HG03139 (cell line): ENCODE measurements at regions not wholly inside any gene's neighbourhood (a gene's known extent, or its start where the extent isn't known, plus 50 kb on each side); places are given as distances from the start of the nearest gene placed in this dataset.
"Not testable (repeated sequence)": the region's sequence is repeated elsewhere in the genome, so short reads cannot be mapped to it uniquely, and the experiment has no call there.

ENCODE experiments used
- ATAC-seq: cut with Tn5 transposase; IDR thresholded peaks from one replicate; pipeline ENCODE4 v1.9.1; 2021; ENCODE audit not compliant: unreplicated experiment

DNA sequence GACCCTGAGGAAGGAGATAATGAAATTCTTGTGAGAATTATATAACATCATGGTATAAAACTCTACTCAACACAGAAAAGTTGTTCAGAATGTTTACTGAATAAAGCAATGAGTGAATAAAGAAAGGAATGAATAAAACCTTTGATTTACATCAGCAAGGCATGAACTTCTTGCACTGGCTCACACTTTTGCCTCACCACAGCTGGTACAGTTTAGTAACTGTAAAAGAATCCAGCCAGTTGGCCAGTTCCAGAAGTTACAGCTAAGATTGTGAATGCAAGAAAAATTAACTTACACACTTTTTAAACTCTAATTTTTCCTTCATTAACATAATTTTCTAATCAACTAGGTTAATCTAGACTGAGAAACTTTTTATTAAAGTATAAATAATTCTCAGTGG, 490.9 kb downstream of the NFIB start:
- ATAC-seq = no peak

GRCh38 chr9:13817754-13818278, 496.1 kb downstream of the NFIB start:
- ATAC-seq = no peak

DNA sequence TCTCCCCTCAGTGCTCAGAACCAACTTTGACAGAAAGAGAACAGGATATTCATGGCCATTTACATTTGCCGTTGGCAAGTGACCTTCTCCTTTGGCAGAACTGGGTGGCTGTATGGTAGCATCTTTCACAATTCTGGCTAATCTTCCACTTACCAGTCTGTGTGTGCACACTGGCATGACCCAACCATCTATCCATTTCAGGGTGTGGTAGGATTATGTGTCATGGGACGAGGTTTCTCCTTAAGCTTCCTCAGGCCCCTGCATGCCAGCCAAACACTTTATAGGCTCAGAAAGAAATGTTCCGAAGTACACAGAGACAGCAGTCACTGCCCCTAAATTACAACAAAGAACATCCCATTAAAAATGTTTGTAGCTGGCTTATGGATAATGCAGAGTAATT, 497.1 kb downstream of the NFIB start:
- no peak for ATAC-seq

GRCh38 chr9:13814647-13815400, 499.1 kb downstream of the NFIB start:
- ATAC-seq = no peak

- ATAC-seq = no peak
These were observed 502.1 kb downstream of the NFIB start for GRCh38 chr9:13811876-13812275.

- ATAC-seq = no peak
These were observed 503.4 kb downstream of the NFIB start for GRCh38 chr9:13810510-13810909.

DNA sequence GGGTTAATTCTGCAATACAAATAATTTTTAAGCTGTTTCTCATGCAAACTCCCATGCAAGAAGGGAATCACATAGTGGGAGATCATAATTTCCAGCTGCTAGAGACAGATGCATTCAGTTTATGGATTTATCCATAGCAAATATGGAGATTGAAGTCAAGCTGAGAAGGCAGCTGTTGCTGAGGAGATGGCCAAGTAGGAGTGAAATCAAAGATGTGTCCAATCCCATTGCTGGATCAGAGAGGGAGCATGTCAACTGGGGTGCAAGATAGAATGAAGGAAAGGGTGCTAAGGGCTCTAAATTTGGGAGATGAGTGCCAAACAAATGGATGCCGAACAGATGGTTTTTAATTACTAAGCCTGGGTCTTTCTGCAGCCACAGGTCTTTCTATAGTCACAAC, 504.5 kb downstream of the NFIB start:
- ATAC-seq = no peak

DNA sequence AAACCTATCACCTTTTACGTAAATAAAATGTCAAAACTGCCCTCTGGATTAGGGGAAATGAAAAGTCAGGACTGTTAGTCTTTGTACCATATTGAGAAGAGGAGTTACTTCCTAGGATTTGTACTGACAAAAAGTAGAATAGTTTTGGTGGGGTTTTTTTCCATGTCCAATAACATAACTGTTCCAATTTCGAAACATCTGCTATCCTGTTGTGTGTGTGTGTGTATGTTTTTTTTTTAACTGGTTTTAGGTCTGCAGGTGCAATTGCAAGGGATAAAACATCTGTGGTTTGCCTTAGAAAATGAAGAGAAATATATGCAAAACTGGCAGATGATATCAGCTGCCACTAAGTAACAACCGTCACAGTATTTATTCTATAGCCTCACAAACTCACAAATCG, 506.8 kb downstream of the NFIB start:
- ATAC-seq = no peak

DNA sequence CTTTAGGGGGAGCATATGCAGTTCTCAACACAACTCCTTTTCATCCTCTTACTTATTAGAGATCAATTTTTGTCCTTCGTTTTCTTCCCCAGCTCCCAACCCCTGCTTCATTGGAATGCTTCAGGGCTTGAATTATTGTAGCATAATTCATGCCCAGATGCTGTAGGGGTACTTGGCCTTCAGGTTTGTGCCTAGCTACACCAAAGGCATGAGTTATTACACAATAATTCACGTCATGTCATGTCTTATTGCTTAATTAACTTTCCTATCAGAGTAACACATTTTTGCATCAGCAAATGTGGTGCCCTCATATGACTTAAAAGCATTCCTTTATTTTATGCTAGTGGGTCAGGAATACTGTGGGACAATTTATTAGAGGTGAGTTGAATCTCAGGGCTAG, 507.2 kb downstream of the NFIB start:
- ATAC-seq = no peak

- ATAC-seq = no peak
These were observed 508.4 kb downstream of the NFIB start for GRCh38 chr9:13805546-13805945.

DNA sequence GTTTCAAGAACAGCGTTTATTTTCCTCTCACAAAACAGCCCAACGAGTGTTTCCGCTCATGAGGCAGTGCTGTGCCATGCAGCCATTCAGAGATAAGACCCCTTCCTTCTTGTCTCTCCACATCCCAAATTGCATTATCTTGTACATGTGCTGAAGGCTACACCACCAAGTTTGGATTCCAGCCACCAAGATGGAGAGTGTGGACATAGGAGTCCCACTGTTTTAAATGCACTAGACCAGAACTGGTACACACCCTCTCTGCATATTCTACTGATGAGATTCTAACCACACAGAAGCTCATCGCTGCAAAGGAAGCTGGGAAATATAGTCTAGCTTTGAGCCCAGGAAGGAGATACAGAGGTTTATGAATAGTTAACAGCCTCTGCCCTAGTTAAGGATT, 509.4 kb downstream of the NFIB start:
- ATAC-seq = no peak

- no peak for ATAC-seq
These were observed 513.2 kb downstream of the NFIB start for GRCh38 chr9:13800776-13801175.

- not testable (repeated sequence) for ATAC-seq
These were observed 516.2 kb downstream of the NFIB start for GRCh38 chr9:13797701-13798100.

GRCh38 chr9:13791816-13792215, 512.3 kb upstream of the MPDZ start:
- ATAC-seq = no peak

- no peak for ATAC-seq
These were observed 510.6 kb upstream of the MPDZ start for GRCh38 chr9:13790055-13790454.

- ATAC-seq = no peak
These were observed 507.8 kb upstream of the MPDZ start for GRCh38 chr9:13787234-13787833.

DNA sequence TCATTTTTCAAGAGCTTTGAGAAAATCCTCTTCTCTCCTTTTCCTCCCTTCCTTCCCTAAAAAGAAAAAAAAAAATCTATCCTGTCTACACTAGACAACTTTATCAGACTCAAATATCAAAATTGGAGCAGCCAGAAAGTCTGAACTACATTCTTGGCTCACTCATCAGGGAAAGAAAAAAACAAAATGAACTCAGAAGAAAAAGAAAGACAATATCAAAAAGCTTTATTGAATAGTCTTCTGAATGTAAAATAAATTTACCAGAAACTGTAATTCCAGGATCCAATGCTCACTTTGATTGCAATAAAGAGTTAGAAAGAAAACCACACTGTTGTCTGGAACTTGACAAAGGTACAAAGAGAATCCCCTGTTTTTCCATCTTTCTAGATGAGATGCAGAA, 507.2 kb upstream of the MPDZ start:
- ATAC-seq = no peak

GRCh38 chr9:13786131-13786530, 506.6 kb upstream of the MPDZ start:
- no peak for ATAC-seq

DNA sequence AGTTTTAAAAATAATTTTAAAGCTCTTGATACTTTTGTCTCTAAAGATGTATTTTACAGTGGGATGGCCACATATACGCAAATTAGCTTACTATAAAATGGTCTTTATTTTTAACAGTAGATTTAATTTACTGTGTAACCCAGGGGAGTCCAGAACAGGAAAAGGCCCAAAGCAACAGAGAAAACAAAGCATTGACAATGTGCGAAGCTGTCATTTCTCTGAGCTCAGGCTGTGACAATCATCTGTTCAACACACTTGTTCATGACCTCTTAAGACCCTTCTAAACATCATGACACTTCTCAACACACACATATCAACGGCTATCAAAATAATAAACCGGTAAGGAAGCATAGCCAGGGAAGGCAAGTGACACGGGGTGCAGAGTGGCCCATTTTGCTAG, 499.6 kb upstream of the MPDZ start:
- ATAC-seq = no peak

DNA sequence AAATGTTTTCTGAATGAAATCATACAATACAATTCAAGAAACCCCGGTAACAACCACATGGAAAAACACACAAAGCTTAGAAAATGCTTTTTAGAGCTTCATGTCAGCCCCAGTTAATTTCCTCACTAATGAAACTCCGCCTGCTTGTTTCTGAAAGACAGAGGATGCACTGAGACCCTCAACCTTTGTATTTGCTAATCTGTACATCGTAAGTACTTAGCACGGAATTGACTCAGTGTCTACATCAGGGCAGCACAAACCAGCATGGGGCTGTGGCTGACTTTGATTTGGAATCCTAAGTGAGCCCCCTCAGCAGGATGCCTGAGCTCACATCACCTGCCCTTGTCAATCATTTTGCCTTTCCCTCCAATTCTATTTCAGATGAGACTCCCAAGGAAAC, 499.1 kb upstream of the MPDZ start:
- no peak for ATAC-seq

DNA sequence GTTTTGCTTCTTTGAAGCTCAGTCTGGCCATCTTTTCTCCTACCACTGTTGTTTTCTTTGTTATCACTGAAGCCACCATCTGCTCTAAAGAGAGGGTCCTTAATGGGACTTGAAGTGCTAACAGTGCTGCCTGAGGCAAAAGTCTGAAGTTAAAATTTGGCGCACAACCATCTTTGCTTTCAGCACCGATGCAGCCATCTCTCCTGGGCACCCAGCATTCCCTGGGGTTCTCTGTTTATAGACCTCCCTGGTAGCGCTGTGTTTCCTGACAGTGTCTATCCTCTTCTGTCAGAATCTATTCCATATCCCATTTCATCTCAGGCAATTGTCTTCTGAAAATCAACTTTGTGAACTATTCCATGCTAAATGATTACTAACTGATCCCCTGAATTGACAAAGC, 491.5 kb upstream of the MPDZ start:
- ATAC-seq = no peak

GRCh38 chr9:13769641-13770040, 490.1 kb upstream of the MPDZ start:
- no peak for ATAC-seq

GRCh38 chr9:13769006-13769405, 489.5 kb upstream of the MPDZ start:
- ATAC-seq = no peak
